HG02571 (cell line): ENCODE measurements at regions not wholly inside any gene's neighbourhood (a gene's known extent, or its start where the extent isn't known, plus 50 kb on each side); places are given as distances from the start of the nearest gene placed in this dataset.
A peak's percentile ranks its signal among the peaks of the same experiment; 100 is the strongest.

Experiments
- ATAC-seq: cut with Tn5 transposase; IDR thresholded peaks from one replicate; pipeline ENCODE4 v1.9.1; 2021; ENCODE audit warnings: mild to moderate bottlenecking, moderate library complexity; ENCODE audit not compliant: unreplicated experiment

- ATAC-seq = no peak
Measured at GRCh38 chr4:122038896-122039295, 87.0 kb upstream of the TRPC3 start.

- no peak for ATAC-seq
Measured at GRCh38 chr4:122034619-122035018, 82.8 kb upstream of the TRPC3 start.

GRCh38 chr4:122027203-122027602, 75.3 kb upstream of the TRPC3 start:
- no peak for ATAC-seq

- ATAC-seq = no peak
Measured at GRCh38 chr4:122017296-122017695, 65.4 kb upstream of the TRPC3 start.

GRCh38 chr4:122015203-122015602, 63.3 kb upstream of the TRPC3 start:
- ATAC-seq = no peak

- ATAC-seq = no peak
Measured at GRCh38 chr4:122012735-122013134, 60.9 kb upstream of the TRPC3 start.

- ATAC-seq = no peak
Measured at GRCh38 chr4:122010610-122011009, 58.8 kb upstream of the TRPC3 start.

- ATAC-seq = no peak
Measured at GRCh38 chr4:122009524-122009923, 57.7 kb upstream of the TRPC3 start.

GRCh38 chr4:122007016-122007415, 55.2 kb upstream of the TRPC3 start:
- ATAC-seq = no peak

- ATAC-seq = no peak
Measured at GRCh38 chr4:122005064-122005755, 53.4 kb upstream of the TRPC3 start.

- peak; percentile 83 for ATAC-seq
Measured at GRCh38 chr4:122003335-122003734, 51.5 kb upstream of the TRPC3 start.
